C4-2B (cell line): ENCODE measurements at regions not wholly inside any gene's neighbourhood (a gene's known extent, or its start where the extent isn't known, plus 50 kb on each side); places are given as distances from the start of the nearest gene placed in this dataset.

Experiments
- CTCF ChIP-seq: fragments of 450-650 bp; conservative IDR thresholded peaks from 2 replicates; pipeline ENCODE4 v1.5.1; 2017; ENCODE audit warnings: mild to moderate bottlenecking
- ZFX ChIP-seq: fragments of 450-650 bp; IDR thresholded peaks from 2 replicates; pipeline ENCODE4 v1.6.1; 2017

DNA sequence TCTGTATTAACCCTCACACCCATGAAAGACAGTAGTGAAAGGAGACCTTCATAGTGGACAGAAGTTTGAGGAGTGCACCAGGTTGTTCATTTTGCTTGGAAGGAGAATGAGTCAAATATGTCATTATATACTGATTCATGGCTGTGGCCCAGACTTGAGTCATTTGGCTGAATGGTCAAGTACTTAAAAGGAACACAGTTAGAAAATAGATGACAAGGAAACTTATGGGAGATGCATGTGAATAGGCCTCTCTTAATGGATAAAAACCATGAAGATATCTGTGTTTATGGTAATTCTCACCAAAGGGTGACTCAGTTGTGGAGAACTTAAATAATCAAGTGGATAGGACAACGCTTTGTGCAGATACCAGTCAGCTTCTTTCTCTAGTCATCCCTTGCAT lies 524.7 kb upstream of the CNTNAP5 start:
- no peak for TF ChIP-seq CTCF
- no peak for TF ChIP-seq ZFX
